ENCODE measurements at regions not wholly inside any gene's neighbourhood (a gene's known extent, or its start where the extent isn't known, plus 50 kb on each side); places are given as distances from the start of the nearest gene placed in this dataset.
"Not testable (repeated sequence)": the region's sequence is repeated elsewhere in the genome, so short reads cannot be mapped to it uniquely, and the experiment has no call there.

GRCh38 chr17:77322514-77323412, 182.0 kb downstream of the SEC14L1 start:
- peak; percentile 45 for DNase-seq

DNA sequence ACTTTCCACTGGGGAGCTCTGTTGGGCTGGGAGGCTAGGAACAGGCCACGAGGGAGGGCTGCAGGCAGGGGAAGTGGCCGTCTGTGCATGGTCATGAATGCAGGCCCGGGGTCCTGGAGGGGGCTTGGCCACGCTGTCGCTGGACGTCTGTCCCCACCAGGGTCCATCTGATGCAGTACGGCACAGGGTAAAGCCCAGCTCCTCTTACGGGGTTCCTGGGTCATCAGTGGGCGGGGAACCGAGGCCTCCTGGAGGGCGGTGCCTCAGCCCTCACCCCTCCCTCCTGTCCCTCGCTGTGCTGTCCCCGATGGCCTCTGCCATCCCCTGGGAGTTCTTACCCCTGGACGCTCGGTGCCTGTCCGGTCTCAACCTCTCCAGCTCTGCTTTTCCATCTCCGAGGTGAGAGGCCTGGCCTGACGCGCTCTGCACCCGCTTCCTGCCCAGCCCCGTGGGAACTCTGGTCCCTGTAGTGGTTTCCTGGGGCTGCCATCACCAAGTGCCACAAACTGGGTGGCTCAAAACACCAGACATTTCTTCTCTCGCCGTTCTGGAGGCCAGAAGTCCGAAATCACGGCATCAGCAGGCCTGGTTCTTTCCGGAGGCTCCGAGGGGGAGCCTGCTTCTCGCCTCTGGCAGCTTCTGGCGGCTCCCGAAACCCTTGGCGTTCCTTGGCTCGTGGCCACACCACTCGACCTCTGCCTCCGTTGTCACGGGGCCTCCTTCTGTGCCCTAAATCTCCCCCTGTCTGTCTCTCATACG, 182.8 kb downstream of the SEC14L1 start:
- DNase-seq = peak; percentile 83

DNA sequence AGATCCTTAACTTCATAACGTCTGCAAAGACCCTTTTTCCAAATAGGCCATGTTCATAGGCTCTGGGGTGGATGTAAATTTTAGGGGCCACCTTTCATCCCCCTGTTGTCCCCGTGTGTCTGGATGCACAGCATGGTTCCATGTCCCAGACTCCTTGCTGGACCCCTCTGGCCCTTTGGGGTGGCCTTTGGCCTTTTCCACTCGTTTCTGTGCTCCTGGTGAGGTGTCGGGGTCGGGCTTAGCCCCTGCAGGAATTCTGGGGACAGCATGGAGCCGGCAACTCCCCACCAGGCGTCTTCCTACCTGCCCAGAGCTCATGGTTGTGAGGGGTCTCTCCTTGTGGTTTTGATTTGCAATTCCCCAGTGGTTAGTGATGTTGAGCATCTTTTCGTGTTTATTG, 183.5 kb downstream of the SEC14L1 start:
- no peak for DNase-seq

GRCh38 chr17:77325577-77326075, 184.9 kb downstream of the SEC14L1 start:
- DNase-seq = no peak

- DNase-seq = no peak
These were observed 185.4 kb downstream of the SEC14L1 start for GRCh38 chr17:77326076-77326591.

GRCh38 chr17:77326636-77327035, 185.9 kb downstream of the SEC14L1 start:
- no peak for DNase-seq

DNA sequence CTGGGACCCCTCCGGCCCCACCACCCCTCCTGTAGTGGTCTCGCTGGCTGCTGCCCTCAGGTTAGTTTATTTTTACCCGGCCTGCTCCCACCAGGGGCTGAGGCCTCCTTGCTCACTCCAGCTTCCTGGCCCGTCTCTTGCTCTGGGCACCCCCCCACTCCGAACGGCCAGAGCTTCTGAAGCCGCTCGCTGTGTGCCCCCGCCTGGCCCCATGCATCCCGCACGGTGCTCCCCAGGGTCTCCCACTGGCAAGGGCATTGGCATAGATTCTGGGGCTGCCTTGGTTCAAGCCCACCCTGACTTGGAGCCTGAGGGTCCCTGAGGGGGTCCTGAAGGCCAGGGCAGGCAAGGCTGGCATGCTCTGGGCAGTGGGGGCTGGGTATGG, 186.4 kb downstream of the SEC14L1 start:
- DNase-seq = no peak

- no peak for DNase-seq
These were observed 187.0 kb downstream of the SEC14L1 start for GRCh38 chr17:77327566-77328464.

GRCh38 chr17:77328823-77329740, 188.3 kb downstream of the SEC14L1 start:
- DNase-seq = no peak

DNA sequence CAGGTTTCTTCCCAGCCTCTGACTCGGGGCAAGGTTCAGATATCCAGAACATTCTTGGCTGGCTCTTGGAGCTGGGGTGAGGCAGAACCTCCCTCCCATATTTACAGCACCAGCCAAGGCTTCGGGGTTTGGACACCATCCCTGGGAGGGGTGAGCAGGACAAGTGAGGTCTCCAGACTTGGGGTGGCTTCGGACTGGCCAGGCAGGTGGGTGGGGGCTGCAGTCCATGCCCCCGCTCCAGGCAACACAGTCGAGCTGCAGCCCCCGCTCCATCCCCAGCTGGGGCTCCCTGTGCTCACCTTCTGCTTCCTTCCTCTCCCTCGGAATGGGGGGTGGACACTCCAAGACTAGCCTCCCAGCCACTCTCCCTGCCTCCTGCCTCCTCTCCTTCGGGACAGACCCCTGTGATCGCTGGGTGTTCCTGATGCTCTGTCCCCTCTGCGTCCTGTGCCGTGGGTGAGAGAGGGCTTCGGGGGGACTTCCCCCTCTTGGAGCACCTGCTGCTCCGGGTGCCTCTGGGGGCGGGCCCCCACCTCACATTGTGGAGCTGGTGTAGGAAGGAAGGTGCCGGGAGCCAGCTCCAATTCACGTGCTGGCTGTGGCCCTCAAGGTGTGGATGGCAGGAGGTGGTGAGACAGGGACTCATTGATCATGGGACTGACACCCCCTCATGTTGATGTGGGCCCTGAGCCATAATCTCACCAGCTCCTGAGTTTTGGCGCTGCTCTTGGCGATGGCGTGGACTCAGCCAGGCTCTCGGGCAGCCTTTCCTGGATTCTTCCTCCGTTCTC, 189.2 kb downstream of the SEC14L1 start:
- no peak for DNase-seq

GRCh38 chr17:77330602-77331081, 189.9 kb downstream of the SEC14L1 start:
- DNase-seq = no peak

GRCh38 chr17:77331301-77331864, 190.6 kb downstream of the SEC14L1 start:
- DNase-seq = peak; percentile 95

DNA sequence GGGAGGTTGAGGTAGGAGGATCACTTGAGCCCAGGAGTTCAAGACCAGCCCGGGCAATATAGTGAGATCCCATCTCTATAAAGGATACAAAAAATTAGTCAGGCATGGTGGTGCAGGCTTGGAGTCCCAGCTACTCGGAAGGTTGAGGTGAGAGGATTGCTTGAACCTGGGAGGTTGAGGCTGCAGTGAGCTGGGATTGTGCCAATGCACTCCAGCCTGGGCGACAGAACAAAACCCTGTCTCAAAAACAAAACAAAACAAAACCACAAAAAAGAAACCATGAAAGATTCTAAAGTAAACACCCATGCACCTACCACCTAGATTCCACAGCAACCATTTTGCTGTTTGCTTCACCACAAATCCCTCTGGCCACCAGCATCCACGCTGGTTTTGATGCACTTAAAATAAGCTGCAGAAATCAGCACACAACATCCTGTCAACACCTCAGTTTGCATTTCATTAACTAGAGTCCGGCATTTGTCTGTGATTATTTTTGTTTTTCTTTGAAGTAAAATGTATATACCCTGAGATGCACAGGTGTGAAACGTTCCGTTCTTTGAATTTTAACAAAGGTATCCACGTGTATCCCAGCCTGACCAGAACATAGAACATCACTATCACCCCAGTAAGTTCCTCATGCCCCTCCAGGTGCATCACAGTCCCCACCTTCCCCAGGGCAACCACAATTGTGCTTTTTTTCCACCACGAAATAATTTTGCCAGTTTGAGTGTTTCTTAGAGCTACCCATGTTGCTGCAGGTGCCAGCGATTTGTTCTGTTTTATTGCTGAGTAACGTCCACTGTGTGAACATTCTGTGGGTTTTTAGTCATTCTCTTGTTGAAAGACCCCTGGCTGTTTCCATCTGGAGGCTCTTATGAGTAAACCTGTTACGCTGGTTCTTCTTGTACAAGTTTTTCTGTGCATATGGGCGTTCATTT, 191.5 kb downstream of the SEC14L1 start:
- DNase-seq = peak; percentile 74

GRCh38 chr17:77332981-77333685, 192.4 kb downstream of the SEC14L1 start:
- no peak for DNase-seq

DNA sequence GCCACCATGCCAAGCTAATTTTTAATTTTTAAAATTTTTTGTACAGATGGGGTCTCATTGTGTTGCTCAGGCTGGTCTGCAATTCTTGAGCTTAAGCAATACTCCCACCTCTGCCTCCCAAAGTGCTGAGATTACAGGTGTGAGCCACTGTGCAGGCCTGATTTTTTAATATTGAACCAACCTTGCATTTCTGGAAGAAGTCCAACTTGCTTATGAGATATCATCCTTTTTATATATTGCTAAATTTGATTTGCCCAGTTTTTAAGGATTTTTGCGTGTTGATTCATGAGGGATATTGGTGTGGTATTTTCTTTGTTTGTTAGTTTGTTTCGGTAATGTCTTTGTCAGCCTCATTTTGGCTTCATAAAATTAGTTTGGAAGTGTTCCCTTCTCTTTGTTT, 196.4 kb downstream of the SEC14L1 start:
- DNase-seq = no peak

- DNase-seq = no peak
These were observed 200.3 kb downstream of the SEC14L1 start for GRCh38 chr17:77341069-77341541.

DNA sequence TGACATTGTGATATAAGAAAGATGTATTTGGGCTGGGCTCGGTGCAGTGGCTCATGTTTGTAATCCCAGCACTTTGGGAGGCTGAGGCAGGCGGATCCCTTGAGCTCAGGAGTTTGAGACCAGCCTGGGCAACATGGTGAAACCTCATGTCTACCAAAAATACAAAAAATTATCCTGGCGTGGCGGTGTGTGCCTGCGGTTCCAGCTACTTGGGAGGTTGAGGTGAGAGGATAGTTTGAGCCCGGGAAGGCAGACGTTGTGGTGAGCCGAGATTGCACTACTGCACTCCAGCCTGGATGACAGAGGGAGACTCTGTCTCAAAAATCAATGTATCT, 201.9 kb downstream of the SEC14L1 start:
- DNase-seq = not testable (repeated sequence)

All from RPMI8226 (cell line).